Activated gamma-delta T cell treated with anti-CD3 and anti-CD28 coated beads, Interleukin-2, amount 50 U/mL, for 16 hours (primary cell): ENCODE measurements at regions not wholly inside any gene's neighbourhood (a gene's known extent, or its start where the extent isn't known, plus 50 kb on each side); places are given as distances from the start of the nearest gene placed in this dataset.

Source experiments
- DNase-seq: peaks from one replicate; pipeline ENCODE4 v3.0.0-alpha.2; 2020; ENCODE audit warnings: low read depth

DNA sequence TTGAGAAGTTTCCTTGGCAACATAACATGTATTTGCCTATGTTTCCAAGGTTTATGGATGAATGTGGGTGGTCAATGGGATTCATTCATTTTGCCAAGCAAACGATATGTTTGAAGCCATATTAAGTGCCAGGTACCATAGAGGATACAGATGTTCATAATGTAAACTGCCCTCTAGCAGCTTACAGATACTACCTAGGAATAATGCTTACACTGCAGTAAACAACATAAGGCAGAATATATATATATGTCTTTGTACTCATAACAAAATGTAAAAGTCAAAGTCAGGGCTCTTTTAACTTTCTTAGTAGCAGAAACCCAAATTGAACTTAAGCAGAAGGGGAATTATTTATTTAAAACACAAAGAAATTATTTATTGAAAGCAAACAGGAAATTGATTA is 171.6 kb upstream of the TNP1 start:
- DNase-seq = no peak

DNA sequence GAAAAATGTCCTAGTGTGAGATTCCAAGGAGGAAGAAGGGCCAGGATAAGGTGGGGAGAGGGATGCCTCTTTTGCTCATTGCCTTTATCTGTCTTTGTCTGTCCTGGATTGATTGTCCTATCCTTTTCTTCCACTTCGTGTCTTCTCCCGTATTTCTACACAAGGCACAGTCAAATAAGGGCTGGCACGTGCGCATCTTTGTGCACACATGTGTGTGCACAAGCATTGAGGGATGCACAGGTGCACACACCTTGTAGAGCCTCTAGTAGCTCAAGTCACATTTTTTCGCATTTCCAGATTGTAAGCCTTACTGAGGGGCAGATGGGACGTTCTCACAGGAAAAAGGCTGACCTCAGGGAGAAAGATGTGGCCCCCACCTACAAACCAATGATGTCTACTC is 170.2 kb upstream of the TNP1 start:
- no peak for DNase-seq

DNA sequence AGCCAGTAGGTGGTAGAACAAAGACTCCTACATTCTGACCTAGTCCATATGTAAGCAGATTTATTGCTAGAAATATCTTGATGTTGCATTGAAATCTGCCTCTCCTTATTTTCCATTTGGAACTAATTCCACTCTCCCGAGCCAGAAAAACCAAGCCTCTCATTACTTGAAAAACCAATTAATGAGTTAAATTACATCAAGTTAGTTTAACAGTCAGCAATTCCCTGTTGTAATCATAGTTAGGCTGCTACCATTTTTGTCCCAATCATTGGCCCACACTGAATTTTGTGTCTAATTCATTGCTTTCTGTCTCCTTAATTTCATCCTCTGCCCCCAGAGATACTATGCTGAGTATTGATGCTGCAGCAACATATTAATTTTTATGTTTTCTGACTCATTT is 168.3 kb upstream of the TNP1 start:
- DNase-seq = no peak

DNA sequence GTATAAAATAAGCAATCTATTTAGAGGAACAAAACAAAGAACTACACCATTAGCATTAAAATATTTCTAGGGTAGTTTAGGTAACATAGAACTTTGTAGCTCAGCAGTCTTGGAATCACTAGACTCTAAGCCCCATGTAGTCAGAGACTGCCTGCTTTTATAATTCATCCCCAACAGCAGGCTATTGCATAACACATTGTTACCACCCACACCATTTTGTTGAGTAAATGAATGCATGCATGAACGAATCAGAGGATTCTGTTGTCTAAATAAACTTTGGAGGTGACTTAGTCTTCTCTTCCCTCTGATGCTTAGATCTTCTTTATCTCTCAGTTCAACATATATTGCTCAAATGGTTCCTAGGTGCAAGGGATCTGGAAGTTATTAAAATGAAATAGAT is 167.6 kb upstream of the TNP1 start:
- DNase-seq = no peak

DNA sequence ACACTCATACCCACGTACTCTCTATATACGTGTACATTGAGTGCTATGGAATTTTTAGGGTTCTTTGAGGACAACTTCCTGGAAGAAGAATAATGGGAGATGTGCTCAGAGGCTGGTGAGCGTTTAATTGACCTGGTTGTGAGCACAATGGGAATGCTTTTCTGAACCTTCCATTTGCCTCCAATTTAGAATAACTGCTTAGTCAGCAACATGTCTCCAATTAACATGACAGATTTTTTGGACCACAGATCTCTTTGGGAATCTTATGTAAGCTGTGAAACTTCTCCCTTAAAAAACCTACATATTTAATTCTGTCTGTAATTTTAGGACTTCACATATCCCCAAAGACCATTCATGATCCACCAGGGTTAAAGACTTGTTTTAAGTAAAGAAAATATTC is 166.7 kb upstream of the TNP1 start:
- no peak for DNase-seq

DNA sequence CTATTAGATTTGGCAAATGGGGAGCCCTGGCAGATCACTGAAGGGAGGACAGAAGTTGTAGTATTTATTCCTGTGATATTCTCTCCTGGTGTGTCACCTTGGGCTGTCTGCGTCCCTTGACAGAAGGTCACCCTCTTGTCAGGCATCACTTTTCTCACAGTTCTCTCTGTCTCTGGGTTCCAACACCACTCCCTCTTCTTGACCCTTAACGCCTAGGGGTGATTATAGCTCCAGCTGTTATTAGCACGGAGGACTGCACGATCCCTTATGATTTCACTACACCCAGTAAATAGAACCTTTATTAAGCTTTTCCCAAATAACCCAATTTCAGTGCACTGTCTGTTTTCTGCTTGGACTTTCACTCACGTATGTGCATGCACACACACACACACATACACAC is 166.3 kb upstream of the TNP1 start:
- DNase-seq = no peak

DNA sequence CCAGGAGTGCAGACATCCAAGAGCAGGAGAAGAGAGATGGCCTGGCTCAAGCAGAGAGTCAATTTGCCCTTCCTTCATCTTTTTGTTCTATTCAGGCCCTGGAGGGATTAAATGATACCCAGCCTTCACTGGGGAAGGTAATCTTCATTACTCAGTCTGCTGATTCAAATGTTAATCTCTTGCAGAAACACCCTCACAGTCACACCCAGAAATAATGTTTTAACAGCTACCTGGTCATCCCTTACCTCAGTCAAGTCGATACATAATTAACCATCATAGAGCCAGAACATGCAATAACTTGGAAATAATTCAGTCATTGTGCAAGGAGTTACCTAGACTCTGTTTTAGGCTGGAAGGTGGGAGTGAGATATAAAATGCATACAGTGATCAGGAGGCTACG is 163.7 kb upstream of the TNP1 start:
- no peak for DNase-seq

DNA sequence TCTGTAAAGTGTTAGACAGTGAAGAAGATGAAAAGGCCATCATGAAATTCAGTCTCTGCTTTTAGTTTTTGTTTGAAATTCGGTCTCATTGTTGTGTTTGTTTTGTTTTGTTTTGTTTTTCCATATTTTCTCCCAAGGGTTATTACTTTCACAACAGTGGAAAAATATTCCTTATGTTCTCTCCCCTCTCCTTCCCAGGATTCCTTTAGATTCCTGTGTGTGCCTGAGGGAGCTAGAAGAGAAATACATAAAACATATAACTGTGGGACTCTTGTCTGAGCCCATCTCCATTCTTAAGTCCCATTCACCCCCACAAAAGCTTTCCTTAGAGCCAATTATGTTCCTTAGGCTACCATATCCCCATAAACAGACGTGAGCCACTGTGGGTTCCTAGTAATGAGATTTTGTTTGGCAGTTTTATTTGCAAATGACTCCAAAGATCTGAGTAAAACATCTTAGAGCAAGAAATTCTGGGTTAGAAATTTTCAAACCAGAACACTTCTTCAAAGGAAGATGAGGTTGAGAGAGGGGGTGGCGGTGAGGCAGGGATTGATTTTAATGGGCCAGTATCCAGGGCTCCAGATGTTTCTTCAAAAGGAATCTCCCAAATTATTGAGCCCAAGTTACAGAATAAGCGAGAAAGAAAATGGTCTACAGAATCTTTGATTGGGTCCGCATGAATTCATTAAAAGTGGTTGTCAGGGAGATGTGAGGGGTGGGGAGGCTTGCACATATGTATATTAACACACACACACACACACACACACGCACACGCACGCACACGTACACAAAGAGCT is 157.8 kb upstream of the TNP1 start:
- DNase-seq = no peak

DNA sequence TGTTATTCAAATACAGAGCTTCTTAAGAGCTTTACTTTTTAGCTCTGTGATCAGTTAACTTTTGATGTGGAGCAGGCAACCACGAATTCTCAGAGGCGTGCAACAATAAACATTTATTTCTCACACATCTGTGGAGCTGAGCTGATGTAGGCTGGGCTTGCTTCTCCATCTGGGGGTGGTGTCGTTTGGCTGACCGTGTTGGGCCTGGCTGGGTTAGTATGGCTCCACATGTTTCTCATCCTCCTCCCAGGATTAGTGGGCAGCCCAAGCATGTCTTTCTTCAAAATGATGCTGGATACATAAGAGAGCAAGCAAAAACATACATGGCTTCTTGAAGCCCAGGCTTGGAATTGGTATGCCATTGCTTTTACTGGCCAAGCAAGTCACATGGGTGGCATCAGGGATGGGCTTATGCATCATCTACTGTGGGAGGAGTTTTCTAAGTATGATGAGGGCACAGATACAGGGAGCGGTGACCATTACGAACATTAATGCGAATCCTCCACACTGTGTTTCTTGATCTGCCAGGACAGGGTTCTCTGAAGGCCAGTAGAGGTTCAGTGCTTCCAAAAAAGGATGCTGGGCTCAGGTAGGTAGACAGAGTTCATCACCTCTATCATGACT is 157.0 kb upstream of the TNP1 start:
- no peak for DNase-seq

DNA sequence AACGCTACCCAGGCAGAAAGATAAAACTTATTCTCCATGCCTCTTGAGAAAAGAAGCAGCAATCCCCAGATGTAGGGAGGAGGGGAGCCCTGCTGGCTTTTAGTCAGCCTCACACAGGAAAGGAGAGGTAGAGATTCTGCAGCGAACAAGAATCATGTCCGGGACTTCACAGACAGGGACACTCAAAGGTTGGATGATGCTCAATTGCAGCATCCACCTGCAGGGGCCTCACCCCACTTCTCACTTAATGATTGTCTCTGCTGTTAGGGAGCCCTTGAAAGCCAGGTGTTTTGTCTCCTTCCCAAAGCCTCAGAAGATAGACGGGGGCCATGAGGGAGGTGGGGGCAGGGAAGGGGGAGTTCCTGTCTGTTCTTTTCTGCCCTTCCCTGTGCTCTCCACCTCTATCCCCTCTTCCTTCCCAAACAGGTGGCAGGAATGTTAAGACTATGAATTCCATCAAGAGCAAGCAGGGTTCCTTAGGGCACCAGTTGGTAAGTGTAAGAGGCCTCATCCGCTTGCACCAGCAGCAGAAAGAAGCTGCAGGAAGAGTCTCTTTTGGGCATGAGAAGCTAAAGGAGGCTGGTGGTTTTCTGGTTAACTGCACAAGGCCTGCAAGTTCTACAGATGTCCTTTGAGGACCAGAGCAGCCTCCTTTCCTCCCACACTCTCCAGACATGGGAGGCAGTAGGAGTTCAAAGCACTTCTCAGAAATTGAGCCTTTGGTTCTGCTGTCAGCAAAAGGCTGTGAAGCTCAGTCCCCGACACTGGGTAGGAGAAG is 154.7 kb upstream of the TNP1 start:
- DNase-seq = no peak

DNA sequence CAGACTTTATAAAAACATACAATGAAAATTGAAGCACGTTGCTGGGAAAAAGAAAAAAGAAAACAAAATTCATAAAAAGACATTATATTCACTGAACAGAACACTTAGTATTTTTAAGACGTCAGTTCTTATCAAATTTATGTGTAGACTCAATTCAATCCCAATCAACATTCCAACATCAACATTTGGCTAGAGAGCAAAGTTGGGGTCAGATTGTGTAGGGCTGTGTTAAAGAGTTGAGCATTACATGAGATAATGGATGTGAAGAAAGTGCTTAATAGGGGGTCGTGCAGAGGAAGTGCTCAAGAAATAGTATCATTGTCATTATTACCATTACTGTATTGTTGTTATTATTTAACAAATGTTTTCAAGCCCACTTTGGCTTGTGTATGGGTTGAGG is 154.1 kb upstream of the TNP1 start:
- no peak for DNase-seq

DNA sequence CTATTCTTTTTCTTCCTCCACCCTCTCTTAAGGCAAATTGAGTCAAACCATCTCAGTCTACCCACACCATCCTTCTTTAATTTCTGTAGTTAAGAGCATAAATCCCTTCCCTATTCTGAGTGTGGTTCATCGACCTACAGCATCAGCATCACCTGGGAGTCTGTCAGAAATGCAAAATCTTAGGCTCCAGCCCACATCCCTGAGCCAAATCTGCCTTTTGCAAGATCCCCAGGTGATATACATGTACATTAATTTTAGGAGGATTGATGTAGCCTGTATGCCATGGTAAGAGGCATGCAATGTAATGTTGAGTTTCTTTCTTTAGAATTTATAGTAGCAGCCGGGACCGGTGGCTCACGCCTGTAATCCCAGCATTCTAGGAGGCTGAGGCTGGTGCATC is 151.7 kb upstream of the TNP1 start:
- DNase-seq = no peak

DNA sequence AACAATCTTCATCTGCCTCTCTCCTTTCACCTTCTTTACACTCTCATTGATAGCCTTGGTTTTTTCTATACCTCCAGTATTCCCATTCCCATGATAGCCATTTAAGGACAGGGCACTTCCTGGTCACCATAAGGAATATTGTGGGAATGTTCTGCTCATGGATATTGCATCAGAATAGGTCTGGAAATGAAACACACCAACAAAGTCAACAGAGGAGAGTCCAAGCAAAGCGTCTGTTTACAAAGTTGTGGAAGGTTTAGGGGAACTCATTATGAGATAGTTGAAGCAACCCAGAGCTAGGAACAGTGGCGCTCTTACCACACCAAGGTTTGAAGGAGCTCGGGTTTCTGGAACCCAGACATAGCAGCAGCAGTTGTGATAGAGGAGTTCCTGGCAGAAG is 150.3 kb upstream of the TNP1 start:
- no peak for DNase-seq

DNA sequence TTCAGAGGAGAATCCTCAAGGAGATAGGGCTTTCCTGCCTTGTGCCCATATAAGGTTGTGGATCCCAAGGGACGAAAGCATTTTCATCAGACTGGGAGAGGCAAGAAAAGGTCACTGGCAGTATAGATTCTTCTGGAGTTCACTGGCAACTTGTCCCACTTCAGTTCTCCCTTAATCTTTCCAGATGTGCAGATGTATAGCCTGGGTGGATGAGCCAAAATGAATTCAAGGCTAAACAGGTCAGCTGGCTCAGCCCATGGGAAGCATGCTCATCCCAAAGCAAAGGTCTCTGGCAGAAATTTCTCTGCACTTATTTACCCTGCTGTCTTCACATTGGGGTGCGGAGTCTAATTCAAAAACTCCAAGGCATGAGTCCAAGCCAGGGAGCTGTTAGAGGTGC is 148.9 kb upstream of the TNP1 start:
- no peak for DNase-seq

DNA sequence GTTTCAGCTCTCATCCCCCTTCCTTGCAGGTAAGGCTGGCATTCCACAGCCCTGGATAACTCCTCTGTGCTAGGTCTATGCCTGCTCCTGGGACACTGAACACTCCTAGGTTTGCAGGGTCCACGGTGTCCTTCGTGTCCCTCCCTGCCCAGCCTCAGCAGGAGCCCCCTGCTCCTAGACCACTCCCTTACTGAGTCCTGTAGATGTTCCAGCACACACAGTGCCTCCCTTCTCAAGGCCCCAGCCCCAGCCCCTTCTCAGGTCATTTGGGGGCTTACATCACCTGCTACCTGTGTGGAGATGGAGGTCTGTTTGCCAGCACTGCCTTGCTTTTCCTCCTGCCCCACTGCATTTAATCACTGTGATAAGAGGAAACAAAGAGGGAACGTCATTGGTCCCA is 146.4 kb upstream of the TNP1 start:
- DNase-seq = no peak

DNA sequence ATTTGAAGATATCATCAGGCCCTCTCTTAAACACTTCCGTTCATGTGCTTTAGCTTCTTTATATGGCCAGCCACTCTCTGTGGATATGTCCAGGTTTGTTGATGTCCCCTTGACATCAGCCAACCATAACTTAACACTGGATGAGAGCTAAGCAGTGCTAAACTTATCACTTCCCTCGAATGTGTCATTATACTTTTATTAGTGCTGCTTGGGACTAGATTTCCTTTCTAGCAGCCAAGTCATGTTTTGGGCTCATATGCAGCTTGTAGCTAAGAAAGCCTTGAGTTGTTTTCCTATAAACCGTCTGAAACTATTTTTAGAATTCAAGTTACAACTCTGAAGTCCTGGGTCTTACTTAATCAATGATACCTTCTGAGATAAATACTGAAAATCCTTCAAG is 144.8 kb upstream of the TNP1 start:
- DNase-seq = no peak

DNA sequence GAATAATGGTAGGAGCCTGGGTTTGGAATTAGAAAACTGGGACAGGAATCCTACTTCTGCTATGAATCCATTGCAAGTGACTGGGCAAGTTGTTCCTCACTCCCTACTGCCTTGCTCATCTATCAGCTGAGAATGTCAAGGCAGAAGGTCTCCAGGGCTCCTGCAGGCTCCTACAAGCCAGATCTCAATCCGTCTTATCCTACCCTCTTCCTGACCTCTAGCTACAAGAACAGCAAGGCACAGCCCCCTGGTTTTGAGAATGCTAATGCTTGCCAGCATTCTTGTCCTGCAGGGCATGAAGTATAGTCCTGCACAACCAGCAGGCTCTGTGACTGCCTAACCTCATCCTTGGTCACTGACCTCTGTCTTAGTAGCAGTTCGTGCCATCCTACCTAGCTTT is 141.9 kb upstream of the TNP1 start:
- no peak for DNase-seq

DNA sequence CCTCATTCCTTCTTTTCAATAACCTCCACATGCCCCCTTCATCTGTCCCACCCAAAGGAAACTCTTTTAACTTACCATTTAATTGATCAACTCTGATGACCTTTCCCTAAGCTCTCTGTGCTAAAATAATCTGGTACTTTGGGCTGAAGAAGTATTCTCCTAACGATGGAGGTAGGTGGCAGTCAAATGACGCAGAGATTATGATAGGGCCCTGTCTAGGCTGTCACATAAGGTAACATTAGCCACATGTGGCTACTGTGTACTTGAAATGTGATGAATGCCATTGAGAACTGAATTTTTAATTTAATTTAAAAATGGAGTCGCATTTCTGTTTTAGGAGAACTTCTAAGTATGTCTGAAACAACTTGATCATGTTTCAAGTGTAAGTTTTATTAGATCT is 140.5 kb upstream of the TNP1 start:
- DNase-seq = no peak

DNA sequence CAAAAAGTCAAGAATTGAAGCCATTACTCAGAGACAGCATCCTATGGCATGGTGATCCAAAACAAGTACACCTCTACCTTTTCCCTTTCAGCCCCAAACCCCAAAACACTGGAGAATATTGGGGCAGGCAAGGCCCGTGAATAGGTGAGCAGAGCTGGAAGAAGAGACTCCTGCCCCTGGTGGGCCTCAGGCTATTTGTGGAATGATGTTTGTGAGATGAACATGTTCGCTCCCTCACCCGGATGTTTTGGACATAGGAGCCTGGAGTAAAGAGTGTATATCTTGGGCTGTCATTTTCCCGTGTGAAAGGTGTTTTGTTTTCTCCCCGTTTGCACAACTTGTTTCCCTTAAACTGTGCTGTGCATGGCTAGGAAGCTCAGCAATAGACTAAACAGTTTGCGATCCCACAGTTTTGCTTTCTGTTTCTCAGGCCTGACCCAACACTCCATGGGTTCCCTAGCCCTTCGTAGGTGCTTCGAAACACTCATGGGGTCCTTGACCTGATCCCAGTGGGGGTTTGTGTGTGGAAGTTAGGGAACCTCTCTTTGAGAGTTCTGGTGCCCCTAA is 136.5 kb upstream of the TNP1 start:
- no peak for DNase-seq

DNA sequence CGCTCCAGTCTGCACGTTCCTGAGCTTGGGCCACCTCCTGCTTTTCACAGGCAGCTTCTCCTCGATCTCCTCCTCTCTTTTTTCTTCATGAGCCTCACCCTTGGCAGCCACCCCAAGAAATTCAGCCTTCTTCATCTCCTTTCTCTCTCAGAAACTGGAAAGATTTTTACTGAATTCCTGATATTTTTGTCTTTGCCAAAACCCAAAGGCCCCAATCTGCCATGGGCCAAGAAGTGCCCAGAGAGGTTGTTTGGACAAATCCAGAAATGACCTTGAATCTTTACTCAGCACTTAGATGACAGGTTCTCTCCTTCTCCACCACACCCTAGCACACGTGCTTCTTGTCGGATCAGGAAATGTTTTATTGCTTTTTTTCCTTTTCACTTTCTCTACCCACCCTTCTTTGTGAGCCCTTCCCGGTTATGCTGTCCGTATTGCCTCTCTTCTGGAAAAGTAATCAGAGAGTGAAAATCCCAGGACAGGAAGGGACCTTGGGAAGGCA is 134.5 kb upstream of the TNP1 start:
- DNase-seq = no peak

DNA sequence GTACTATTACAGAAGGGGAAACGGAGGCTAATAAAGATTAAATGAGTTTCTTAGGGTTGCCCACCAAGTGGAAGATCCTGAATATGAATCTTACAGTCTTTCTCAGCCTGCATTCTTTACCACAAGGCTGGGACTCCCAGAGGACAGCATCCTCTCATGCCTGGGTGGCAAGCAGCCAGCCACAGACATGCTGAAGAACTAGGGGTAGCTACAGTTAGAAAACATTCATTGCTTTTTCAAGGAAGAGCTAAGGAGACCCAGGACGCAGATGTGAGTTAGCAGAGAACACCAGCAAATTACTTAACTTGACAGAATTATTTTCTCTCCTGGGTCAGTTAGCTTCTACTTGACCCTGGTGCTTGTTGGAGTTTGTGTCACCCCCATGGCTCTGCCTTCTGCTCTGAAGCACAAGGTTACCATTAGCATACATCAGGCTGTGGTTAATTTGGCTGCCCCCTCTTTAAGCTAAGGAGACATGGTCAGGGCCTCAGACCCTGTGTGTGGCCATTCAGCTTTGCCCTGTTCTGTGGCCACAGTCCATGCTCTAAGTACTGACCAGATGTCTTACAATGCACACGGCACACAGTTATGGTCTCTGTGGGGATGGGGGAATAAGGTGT is 132.3 kb upstream of the TNP1 start:
- DNase-seq = no peak

DNA sequence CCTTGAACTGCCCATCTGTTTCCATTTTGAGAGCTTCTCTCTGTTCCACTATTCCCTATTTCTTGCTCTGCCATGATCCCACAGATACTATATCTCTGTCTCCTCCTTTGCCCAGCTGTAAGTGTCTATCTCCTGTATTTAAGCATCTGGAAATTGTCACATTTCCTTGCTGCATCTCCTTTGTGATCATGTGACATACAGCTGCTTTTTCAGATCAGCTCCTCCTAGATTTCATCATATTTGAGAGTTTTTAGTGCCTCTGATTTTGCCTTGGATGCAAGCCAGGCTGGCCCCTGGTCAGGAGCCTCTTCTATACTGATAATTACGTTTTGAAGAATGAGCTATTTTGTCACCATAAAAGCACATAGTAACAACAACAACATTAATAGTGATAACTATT is 131.7 kb upstream of the TNP1 start:
- no peak for DNase-seq
